IPS-18a (cell line): ENCODE measurements at regions not wholly inside any gene's neighbourhood (a gene's known extent, or its start where the extent isn't known, plus 50 kb on each side); places are given as distances from the start of the nearest gene placed in this dataset.

Experiments
- H3K27ac ChIP-seq: one replicate; pipeline ENCODE4 v1.5.1; 2013; ENCODE audit warnings: low read length
- H3K27me3 ChIP-seq: one replicate; pipeline ENCODE4 v1.6.1; 2013; ENCODE audit warnings: mild to moderate bottlenecking, low read length; ENCODE audit not compliant: control insufficient read depth, insufficient read depth
- H3K36me3 ChIP-seq: one replicate; pipeline ENCODE4 v1.6.1; 2013; ENCODE audit warnings: low read depth, low read length; ENCODE audit not compliant: control insufficient read depth
- H3K4me1 ChIP-seq: one replicate; pipeline ENCODE4 v1.6.1; 2013; ENCODE audit warnings: low read depth, low read length; ENCODE audit not compliant: control insufficient read depth
- H3K4me3 ChIP-seq: one replicate; pipeline ENCODE4 v1.5.1; 2013; ENCODE audit warnings: low read length
- H3K9ac ChIP-seq: one replicate; pipeline ENCODE4 v1.6.1; 2013; ENCODE audit warnings: mild to moderate bottlenecking, low read length, moderate library complexity
- H3K9me3 ChIP-seq: one replicate; pipeline ENCODE4 v1.6.1; 2013; ENCODE audit warnings: low read depth, low read length; ENCODE audit not compliant: control insufficient read depth

DNA sequence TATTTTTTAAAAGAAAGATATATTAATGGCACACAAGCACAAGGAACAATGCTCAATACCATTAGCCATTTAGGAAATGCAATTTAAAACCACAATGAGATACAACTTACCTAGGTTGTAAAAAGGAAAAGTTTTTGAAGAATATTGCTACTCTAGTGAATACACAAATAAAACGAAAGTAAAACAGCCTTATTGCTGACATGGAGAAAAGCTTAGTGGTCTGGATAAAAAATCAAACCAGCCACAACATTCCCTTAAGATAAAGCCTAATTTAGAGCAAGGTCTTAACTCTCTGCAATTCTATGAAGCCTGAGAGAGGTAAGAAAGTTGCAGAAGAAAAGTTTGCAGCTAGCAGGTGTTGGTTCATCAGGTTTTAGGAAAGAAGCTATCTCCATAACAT, 892.7 kb upstream of the ALCAM start:
- H3K27ac ChIP-seq: no peak overlapping the region
- no peaks in the 10 kb centered on the region for H3K36me3 ChIP-seq
- no peak overlapping the region for H3K4me3 ChIP-seq
- H3K4me1 ChIP-seq: no peaks in the 10 kb centered on the region
- H3K9me3 ChIP-seq: no peaks in the 10 kb centered on the region
- no peak overlapping the region for H3K9ac ChIP-seq
- H3K27me3 ChIP-seq: no peaks in the 10 kb centered on the region

DNA sequence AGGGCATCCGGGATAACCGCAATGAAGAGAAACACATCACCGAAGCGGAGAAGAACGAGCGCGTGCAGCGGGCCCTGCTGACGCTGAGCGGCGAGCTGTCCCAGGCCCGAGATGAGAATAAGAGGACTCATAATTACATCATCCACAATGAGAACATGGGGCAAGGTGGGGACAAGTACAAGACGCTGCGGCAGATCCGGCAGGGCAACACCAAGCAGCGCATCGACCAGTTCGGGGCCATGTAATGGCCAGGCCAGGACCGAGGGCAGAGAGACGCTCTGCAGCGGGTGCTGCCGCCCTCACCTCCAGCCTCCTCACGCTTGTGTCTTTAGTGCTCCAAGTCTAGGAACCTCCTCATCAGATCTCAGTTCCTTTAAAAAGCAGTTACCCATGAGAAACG, 863.7 kb upstream of the ALCAM start:
- Histone ChIP-seq H3K27ac (no peak overlapping the region), H3K4me1 (no peaks in the 10 kb centered on the region), H3K9ac (no peak overlapping the region), H3K9me3 (no peaks in the 10 kb centered on the region), H3K36me3 (no peaks in the 10 kb centered on the region), H3K4me3 (no peak overlapping the region), H3K27me3 (no peaks in the 10 kb centered on the region)

DNA sequence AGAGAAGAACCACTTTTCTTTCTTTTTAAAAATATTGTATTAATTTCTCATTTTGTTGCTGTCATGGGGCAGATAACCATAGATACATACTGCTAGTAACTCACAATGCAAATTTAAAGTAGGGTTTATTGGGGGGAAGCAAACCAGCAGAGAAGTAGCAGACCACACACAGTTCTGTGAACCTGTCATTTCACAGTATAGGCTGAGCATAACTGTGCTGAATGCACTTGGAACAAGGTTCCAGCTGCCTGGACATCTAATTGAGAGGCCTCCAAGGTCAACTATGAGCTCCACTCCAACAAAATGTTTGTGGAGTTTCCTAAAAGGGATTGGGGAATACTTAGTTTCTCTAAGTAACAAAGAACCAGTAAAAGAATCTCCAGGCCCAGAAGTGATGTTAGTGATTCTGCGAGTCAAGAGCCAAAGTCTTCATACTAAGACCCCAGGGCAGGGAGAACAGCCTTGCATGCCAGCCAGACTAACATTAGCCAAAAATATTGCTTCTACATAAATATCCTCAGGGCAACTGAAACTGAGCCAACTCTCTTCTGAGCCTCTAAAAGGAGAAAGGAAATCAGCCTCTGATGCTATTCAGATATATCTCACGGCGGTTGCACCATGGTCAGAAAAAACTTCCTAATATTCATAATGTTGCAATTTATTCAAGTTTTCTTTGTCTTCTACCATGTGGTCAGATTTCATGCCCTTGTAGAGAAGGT, 856.4 kb upstream of the ALCAM start:
- Histone ChIP-seq H3K9ac (no peak overlapping the region), H3K36me3 (no peaks in the 10 kb centered on the region), H3K27me3 (no peaks in the 10 kb centered on the region), H3K4me3 (no peak overlapping the region), H3K4me1 (peaks cover 13% of the 10 kb centered on the region), H3K27ac (no peak overlapping the region), H3K9me3 (no peaks in the 10 kb centered on the region)

DNA sequence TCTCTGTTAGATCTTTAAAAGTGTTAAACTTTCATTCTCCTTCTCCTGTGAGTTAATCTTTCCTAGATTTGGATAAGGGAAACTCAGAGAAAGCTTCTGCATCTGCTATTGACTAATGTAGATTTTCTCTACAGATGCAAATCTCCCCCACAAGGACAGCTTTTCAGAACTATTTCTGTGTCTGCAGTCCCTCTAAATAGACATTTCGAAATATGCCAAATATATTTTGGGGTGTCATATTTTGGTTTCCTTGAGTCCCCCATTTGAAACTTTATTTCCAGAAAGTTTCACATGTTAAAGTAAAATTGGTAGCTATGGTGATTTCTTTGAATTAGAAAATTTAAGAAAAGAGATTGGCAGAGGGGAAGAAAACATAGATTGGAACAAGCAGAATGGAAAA, 852.3 kb upstream of the ALCAM start:
- H3K9me3 ChIP-seq: no peaks in the 10 kb centered on the region

DNA sequence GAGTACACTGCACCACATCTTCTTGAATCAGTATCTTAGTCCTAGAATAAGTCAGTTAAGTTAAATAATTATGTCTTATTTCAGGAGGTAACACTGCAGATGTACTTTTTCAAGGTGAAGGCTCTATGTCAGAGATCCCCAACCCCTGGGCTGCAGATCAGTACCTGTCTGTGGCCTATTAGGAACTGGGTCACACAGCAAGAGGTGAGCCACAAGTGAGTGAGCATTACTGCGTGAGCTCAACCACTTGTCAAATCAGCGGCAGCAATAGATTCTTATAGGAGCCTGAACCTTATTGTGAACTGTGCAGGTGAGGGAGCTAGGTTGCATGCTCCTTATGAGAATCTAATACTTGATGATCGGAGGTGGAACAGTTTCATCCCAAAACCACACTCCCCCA, 851.9 kb upstream of the ALCAM start:
- Histone ChIP-seq H3K27ac (no peak overlapping the region), H3K27me3 (no peaks in the 10 kb centered on the region), H3K36me3 (no peaks in the 10 kb centered on the region), H3K4me1 (peaks cover 34% of the 10 kb centered on the region), H3K4me3 (no peak overlapping the region), H3K9ac (no peak overlapping the region), H3K9me3 (no peaks in the 10 kb centered on the region)

More for the DNA sequence above, 852.3 kb upstream of the ALCAM start:
- H3K4me3 ChIP-seq: no peak overlapping the region
- no peak overlapping the region for H3K9ac ChIP-seq
- no peaks in the 10 kb centered on the region for H3K27me3 ChIP-seq
- H3K36me3 ChIP-seq: no peaks in the 10 kb centered on the region
- H3K27ac ChIP-seq: no peak overlapping the region
- peaks cover 30% of the 10 kb centered on the region for H3K4me1 ChIP-seq

DNA sequence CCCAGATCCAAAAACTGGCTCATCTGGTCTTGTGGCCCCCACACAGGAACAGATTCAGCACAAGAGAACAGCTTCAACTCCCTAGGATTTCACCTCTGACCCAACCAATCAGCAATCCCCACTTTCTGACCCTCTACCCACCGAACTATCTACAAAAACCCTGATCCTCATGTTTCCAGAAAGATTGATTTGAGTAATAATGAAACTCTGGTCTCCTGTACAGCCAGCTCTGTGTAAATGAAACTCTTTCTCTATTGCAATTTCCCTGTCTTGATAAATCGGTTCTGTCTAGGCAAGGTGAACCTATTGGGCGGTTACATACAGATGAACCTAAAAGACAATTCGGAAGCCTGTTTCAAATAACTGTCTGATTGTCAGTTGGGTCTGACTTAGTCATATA, 847.6 kb upstream of the ALCAM start:
- H3K27ac ChIP-seq: peak overlapping the region; percentile 98
- no peaks in the 10 kb centered on the region for H3K9me3 ChIP-seq
- H3K4me3 ChIP-seq: peak overlapping the region; percentile 46
- no peaks in the 10 kb centered on the region for H3K36me3 ChIP-seq
- peaks cover 41% of the 10 kb centered on the region for H3K4me1 ChIP-seq
- peak overlapping the region; percentile 78 for H3K9ac ChIP-seq
- no peaks in the 10 kb centered on the region for H3K27me3 ChIP-seq

DNA sequence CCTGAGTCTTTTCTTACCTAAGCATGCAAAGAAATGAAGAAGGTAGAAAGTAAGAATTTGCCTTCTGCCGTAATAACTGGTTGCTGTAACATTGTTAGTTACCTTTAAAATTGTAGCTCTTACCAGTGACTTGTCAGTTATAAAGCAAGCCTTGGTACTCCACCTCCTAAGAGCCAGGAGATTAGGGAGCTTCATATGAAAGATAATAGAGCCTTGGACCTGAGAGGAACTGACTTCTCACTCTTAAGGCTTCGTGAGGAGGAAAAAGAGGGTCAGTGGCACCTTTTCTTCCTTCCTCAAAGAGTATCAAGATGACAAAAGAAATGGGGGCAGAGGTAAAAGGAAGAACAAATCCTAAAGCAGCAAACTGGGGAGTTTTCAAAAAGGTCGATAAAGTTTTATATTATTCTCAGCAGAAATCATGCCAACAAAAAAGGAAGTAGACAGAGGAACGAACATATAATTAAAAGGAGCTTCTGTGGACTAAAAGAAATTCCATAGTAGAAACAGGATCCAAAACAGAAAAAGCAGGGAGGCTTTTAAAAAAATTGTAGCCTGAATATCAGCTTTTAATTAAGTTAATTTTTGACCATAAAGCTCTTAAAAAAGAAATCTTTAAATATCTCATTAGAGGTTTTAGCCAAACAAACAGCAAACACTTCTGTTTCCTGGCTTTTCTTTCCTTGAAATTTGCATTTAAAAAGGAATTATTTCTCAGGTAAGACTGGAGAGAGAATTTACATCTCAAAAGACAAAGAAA, 847.1 kb upstream of the ALCAM start:
- Histone ChIP-seq H3K4me3 (peak overlapping the region; percentile 46), H3K9ac (peak overlapping the region; percentile 78), H3K36me3 (no peaks in the 10 kb centered on the region), H3K9me3 (no peaks in the 10 kb centered on the region), H3K4me1 (peaks cover 36% of the 10 kb centered on the region), H3K27ac (peak overlapping the region; percentile 98), H3K27me3 (no peaks in the 10 kb centered on the region)

DNA sequence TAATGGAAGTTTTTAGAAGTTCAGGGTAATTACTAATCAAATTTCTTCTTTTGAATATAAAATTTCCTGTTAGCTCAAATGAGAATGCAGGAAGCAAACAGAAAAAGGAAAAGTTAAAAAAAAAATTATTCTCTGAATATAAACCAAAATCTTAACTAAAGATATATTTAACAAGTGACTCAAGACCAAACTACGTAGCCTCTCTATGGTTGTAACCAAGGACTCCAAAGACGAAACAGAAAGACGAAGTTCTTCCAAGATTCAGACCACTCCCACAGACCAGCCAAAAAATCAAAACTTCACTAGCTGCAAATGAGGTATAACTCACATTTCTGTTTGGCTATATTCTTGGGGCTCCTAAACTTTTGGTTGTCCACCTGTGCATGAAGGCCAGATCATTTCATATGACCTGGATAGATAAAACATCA, 846.5 kb upstream of the ALCAM start:
- Histone ChIP-seq H3K4me1 (peaks cover 30% of the 10 kb centered on the region), H3K27me3 (no peaks in the 10 kb centered on the region), H3K4me3 (peak overlapping the region; percentile 46), H3K36me3 (no peaks in the 10 kb centered on the region), H3K9me3 (no peaks in the 10 kb centered on the region), H3K9ac (peak overlapping the region; percentile 78), H3K27ac (peak overlapping the region; percentile 98)

DNA sequence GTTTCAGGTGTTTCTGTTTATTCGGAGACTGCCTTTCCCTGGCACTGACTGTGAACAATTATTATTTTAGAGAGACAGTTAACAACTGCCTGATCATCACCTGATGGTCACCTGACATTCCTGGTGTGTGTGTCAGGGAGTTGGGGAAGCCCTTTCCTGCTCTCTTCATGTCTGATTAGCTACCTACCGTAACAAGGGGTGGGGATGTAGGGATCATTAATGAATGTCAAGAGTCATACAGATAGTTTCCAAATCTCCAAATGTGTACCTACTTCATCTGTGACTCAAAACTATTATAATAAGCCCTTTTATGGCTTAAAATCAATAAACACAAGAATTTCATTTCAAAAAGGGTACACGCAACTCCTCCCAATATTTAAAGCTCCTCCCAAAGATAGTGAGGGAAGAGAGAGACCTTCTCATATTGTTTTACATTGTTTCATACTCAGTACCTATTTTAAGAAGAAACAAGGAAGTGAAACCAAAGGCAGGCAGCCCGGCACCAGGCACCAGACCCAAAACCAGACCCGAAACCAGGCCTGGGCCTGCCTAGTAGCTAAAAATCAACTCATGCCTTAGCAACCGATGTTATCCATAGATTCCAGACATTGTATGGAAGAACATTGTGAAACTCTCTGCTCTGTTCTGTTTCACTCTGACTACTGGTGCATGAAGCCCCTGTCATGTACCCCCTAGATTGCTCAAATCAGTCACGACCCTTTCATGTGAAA, 844.9 kb upstream of the ALCAM start:
- no peak overlapping the region for H3K4me3 ChIP-seq
- H3K36me3 ChIP-seq: no peaks in the 10 kb centered on the region
- no peaks in the 10 kb centered on the region for H3K9me3 ChIP-seq
- H3K27me3 ChIP-seq: no peaks in the 10 kb centered on the region
- H3K27ac ChIP-seq: no peak overlapping the region
- no peak overlapping the region for H3K9ac ChIP-seq
- peaks cover 30% of the 10 kb centered on the region for H3K4me1 ChIP-seq

DNA sequence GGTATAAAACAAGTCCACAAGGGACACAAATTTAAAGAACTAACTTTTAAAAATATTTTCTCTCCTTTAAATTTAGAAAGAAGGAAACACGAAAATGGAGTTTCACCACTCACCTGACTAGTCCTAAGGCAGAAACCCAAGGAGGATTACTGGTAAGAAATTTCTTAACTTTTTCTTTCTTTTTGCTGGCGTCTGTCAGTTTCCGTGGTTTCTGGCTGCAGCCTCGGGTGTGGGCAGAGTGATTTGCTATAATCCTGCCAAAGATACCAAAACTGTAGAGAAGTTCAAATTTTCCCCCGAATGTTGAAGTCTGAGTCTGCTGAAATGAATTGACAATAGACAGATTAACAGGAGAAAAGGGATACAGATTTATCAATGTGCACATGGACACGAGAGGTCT, 843.6 kb upstream of the ALCAM start:
- H3K9ac ChIP-seq: no peak overlapping the region
- no peaks in the 10 kb centered on the region for H3K9me3 ChIP-seq
- no peaks in the 10 kb centered on the region for H3K27me3 ChIP-seq
- no peak overlapping the region for H3K4me3 ChIP-seq
- peaks cover 25% of the 10 kb centered on the region for H3K4me1 ChIP-seq
- H3K27ac ChIP-seq: no peak overlapping the region
- no peaks in the 10 kb centered on the region for H3K36me3 ChIP-seq

DNA sequence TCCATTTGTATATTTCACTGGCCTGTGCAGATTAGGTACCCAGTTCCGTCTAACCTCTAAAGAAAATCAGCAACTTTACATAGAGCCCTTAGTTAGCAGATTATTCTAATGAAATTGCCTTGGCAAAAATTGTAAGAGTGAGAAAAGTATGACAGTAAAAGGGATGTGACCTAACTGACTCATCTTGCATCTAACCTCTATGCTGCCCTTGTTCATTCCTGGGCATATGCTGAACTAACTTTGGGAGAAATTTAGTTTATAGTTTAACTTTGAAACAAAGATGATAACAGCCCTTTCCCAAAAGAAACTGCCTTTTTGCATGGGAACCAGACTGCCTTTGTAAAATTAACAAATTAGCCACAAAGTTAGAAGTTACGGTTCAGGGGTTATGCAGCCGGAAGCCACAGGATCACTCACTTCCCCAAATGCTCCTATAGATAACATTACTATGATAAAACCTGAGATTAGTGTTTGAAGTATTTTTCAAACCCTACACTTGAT, 839.8 kb upstream of the ALCAM start:
- Histone ChIP-seq H3K9ac (no peak overlapping the region), H3K27me3 (no peaks in the 10 kb centered on the region), H3K27ac (no peak overlapping the region), H3K4me3 (no peak overlapping the region), H3K9me3 (no peaks in the 10 kb centered on the region), H3K4me1 (peaks cover 2% of the 10 kb centered on the region), H3K36me3 (no peaks in the 10 kb centered on the region)
